ENCODE measurements at regions not wholly inside any gene's neighbourhood (a gene's known extent, or its start where the extent isn't known, plus 50 kb on each side); places are given as distances from the start of the nearest gene placed in this dataset.

DNA sequence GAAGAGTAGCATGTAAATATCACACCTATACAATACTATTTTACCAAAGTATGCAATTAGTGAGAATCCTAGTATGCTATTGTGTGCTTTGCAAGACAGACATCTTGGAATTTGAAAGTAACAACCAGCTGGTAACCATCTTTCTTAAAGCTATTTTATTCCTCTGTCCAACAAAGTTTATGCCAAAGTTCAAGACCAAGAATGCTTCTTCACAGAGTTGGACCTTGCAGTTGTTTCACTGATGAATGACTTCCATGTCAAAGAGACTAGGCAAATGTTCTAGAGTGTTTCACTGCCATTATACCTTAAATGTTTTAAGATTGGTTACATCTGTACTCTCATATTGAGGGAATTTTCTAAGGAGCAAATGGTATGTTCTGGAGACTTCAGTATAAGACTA, 215.2 kb upstream of the CRIM1 start:
- TF ChIP-seq, protein P1, sequence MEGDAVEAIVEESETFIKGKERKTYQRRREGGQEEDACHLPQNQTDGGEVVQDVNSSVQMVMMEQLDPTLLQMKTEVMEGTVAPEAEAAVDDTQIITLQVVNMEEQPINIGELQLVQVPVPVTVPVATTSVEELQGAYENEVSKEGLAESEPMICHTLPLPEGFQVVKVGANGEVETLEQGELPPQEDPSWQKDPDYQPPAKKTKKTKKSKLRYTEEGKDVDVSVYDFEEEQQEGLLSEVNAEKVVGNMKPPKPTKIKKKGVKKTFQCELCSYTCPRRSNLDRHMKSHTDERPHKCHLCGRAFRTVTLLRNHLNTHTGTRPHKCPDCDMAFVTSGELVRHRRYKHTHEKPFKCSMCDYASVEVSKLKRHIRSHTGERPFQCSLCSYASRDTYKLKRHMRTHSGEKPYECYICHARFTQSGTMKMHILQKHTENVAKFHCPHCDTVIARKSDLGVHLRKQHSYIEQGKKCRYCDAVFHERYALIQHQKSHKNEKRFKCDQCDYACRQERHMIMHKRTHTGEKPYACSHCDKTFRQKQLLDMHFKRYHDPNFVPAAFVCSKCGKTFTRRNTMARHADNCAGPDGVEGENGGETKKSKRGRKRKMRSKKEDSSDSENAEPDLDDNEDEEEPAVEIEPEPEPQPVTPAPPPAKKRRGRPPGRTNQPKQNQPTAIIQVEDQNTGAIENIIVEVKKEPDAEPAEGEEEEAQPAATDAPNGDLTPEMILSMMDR (IDR thresholded peaks at IDR 0.05; ENCODE audit: low read depth, low read length), result no peak
- no peak for DNase-seq
- H3K4me3 ChIP-seq (ENCODE audit: low read depth, low read length), result no peak overlapping the region
- no peaks in the 10 kb centered on the region for H3K4me1 ChIP-seq
- no peaks in the 10 kb centered on the region for H3K9me3 ChIP-seq
- H3K36me3 ChIP-seq, result no peaks in the 10 kb centered on the region
- no peaks in the 10 kb centered on the region for H3K27me3 ChIP-seq

DNA sequence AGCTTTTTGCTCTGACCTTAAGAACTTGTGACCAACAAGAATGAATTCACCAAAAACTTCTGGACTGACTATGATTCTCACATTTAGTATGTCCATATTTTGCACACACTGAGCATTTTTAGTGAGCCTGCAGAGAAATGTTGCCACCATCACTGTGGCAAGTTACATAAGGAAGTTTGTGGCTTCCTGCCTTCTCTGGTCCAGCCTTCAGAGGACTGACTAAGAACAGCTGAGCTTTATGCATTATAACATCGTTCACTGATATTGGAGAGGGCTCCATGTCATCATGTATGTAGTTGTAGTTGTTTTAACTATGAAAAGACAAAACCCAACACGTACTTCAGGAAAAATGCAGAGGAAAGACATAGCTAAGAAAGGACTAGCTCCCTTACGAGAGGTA, 218.0 kb upstream of the CRIM1 start:
- Histone ChIP-seq H3K9me3 (no peaks in the 10 kb centered on the region), H3K4me3 (ENCODE audit: low read depth, low read length) (no peak overlapping the region), H3K36me3 (no peaks in the 10 kb centered on the region), H3K4me1 (no peaks in the 10 kb centered on the region), H3K27me3 (no peaks in the 10 kb centered on the region)
- TF ChIP-seq, protein P1 (IDR thresholded peaks at IDR 0.05; ENCODE audit: low read depth, low read length), result no peak
- DNase-seq, result no peak

DNA sequence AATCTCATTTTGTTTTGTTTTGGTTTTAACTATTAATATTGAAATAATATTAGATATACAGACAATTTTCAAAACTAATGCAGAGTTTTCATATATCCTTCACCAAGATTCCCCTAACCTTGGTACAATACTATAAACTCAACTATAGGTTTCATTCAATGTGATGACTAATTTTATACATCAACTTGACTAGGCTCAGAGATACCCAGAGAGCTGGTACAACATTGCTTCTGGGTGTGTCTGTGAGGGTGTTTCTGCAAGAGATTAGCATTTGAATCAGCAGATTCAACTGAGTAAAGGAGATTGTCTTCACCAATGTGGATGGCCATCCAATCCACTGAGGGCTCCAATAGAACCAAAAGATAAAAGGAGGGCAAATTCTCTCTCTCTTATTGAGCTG, 221.3 kb upstream of the CRIM1 start:
- Histone ChIP-seq H3K4me1 (no peaks in the 10 kb centered on the region), H3K27me3 (no peaks in the 10 kb centered on the region), H3K4me3 (ENCODE audit: low read depth, low read length) (no peak overlapping the region), H3K36me3 (no peaks in the 10 kb centered on the region), H3K9me3 (no peaks in the 10 kb centered on the region)
- no peak for DNase-seq
- TF ChIP-seq, protein P1 (IDR thresholded peaks at IDR 0.05; ENCODE audit: low read depth, low read length), result no peak

DNA sequence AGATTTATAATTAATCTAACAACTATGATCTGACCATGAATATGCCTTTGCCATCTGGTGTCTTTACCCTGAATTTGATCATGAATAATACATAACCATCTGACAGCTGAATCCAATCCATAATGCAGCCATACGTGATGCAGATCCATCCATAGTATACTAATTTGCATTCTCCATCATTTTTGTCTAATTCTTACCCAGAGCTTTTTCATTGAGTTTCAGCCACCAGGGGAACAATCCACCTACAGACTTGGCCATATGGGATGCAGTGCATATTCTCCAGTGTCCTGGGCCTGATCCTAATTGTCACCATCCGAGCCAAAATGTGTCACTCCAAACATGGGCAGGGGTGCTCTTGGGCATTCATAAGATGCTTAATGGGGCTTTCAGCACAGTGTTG, 227.2 kb upstream of the CRIM1 start:
- Histone ChIP-seq H3K27me3 (no peaks in the 10 kb centered on the region), H3K36me3 (no peaks in the 10 kb centered on the region)
- TF ChIP-seq, protein P1 (IDR thresholded peaks at IDR 0.05; ENCODE audit: low read depth, low read length), result no peak

DNA sequence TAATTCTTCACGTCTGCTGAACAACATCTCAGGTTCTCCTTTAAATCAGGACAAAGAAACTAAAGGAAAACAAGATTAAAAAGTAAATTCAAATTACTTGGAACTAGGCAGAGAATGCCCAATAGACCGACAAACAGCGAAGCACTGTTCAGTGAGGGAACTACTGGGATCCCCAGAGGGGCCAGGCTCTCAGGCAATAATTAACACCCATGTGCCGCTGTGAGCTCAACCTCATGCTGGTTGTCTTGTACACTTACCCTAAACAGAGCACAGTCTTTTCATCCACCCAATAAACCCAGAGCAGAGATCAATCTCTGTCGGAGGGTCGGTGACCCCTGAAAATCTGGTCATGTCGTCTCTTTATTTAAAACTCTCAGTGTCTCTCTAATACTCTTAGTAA, 229.9 kb upstream of the CRIM1 start:
- Histone ChIP-seq H3K4me1 (no peaks in the 10 kb centered on the region), H3K9me3 (no peaks in the 10 kb centered on the region; the same call in 1 of the 2 replicates), H3K27me3 (no peaks in the 10 kb centered on the region), H3K4me3 (ENCODE audit: low read depth, low read length) (no peak overlapping the region), H3K36me3 (no peaks in the 10 kb centered on the region)
- no peak for DNase-seq
- TF ChIP-seq, protein P1 (IDR thresholded peaks at IDR 0.05; ENCODE audit: low read depth, low read length), result no peak

More for the DNA sequence above, 227.2 kb upstream of the CRIM1 start:
- Histone ChIP-seq H3K4me1 (no peaks in the 10 kb centered on the region), H3K4me3 (ENCODE audit: low read depth, low read length) (no peak overlapping the region), H3K9me3 (no peaks in the 10 kb centered on the region; the same call in 1 of the 2 replicates)
- DNase-seq, result no peak

DNA sequence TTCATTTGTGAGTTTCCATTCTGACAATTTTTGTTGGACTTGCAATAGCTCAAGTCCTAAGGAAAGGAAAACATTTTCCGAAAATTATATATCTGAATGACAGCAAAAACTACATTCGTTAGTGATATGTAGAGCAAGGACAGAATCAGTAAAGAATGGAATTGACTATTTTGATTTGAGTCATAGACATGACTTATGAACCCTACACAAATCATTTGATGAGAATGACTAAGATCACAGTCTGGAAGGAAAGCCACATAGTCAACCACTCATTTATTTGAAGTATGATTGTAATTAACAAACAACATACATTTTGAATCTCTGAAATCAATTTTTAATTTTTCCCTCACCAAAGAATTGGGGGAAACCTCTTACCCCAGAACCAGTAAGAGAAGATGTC, 231.6 kb upstream of the CRIM1 start:
- DNase-seq, result no peak
- TF ChIP-seq, protein P1 (IDR thresholded peaks at IDR 0.05; ENCODE audit: low read depth, low read length), result no peak

More for the DNA sequence above, 231.6 kb upstream of the CRIM1 start:
- H3K9me3 ChIP-seq, result no peaks in the 10 kb centered on the region; the same call in 1 of the 2 replicates
- H3K4me1 ChIP-seq, result no peaks in the 10 kb centered on the region
- no peak overlapping the region for H3K4me3 ChIP-seq (ENCODE audit: low read depth, low read length)
- H3K36me3 ChIP-seq, result no peaks in the 10 kb centered on the region
- H3K27me3 ChIP-seq, result no peaks in the 10 kb centered on the region
